ENCODE measurements at regions not wholly inside any gene's neighbourhood (a gene's known extent, or its start where the extent isn't known, plus 50 kb on each side); places are given as distances from the start of the nearest gene placed in this dataset.

- no peak overlapping the region for H3K4me3 ChIP-seq
- peaks cover 15% of the 10 kb centered on the region for H3K27me3 ChIP-seq
- 61 to 84% methylated on average over 10 of the region's 10 CpGs for WGBS, 2 donors (ENCODE audit: low coverage in 1 of 2)
- H3K36me3 ChIP-seq: no peaks in the 10 kb centered on the region
- TF ChIP-seq POLR2A (IDR thresholded peaks at IDR 0.05) (no peak), EP300 (IDR thresholded peaks at IDR 0.05) (no peak), POLR2AphosphoS5 (IDR thresholded peaks at IDR 0.05) (no peak), CTCF (IDR thresholded peaks at IDR 0.05) (no peak)
- no peak for ATAC-seq
- no peaks in the 10 kb centered on the region for H3K4me1 ChIP-seq
- no peaks in the 10 kb centered on the region for H3K9me3 ChIP-seq
- no peak overlapping the region for H3K27ac ChIP-seq
These were observed 98.7 kb downstream of the ERMARD start for GRCh38 chr6:169850154-169850553.

- H3K9me3 ChIP-seq: no peaks in the 10 kb centered on the region
These were observed 98.0 kb downstream of the ERMARD start for GRCh38 chr6:169849396-169849795.

GRCh38 chr6:169848946-169849345 is 97.5 kb downstream of the ERMARD start:
- TF ChIP-seq EP300 (IDR thresholded peaks at IDR 0.05) (no peak), POLR2A (IDR thresholded peaks at IDR 0.05) (no peak), CTCF (IDR thresholded peaks at IDR 0.05) (no peak), POLR2AphosphoS5 (IDR thresholded peaks at IDR 0.05) (no peak)
- Histone ChIP-seq H3K27me3 (peaks cover 19% of the 10 kb centered on the region), H3K4me1 (no peaks in the 10 kb centered on the region), H3K4me3 (no peak overlapping the region), H3K27ac (no peak overlapping the region), H3K9me3 (no peaks in the 10 kb centered on the region), H3K36me3 (no peaks in the 10 kb centered on the region)
- WGBS, 2 donors (ENCODE audit: low coverage in 1 of 2): 90 to 100% methylated on average over 1 to 7 of the region's 13 CpGs
- no peak for ATAC-seq

More at GRCh38 chr6:169849396-169849795, 98.0 kb downstream of the ERMARD start:
- Histone ChIP-seq H3K4me3 (no peak overlapping the region), H3K27me3 (peaks cover 19% of the 10 kb centered on the region), H3K4me1 (no peaks in the 10 kb centered on the region), H3K36me3 (no peaks in the 10 kb centered on the region), H3K27ac (no peak overlapping the region)
- no CpG with 5 or more reads among the region's 14 CpGs for WGBS, 2 donors (ENCODE audit: low coverage in 1 of 2)
- no peak for ATAC-seq
- TF ChIP-seq POLR2AphosphoS5 (IDR thresholded peaks at IDR 0.05) (no peak), EP300 (IDR thresholded peaks at IDR 0.05) (no peak), CTCF (IDR thresholded peaks at IDR 0.05) (no peak), POLR2A (IDR thresholded peaks at IDR 0.05) (no peak)

- Histone ChIP-seq H3K4me3 (no peak overlapping the region), H3K27ac (no peak overlapping the region), H3K4me1 (no peaks in the 10 kb centered on the region), H3K9me3 (no peaks in the 10 kb centered on the region), H3K36me3 (no peaks in the 10 kb centered on the region), H3K27me3 (peaks cover 23% of the 10 kb centered on the region)
- no peak for ATAC-seq
- no peak for TF ChIP-seq POLR2A (IDR thresholded peaks at IDR 0.05)
- no peak for TF ChIP-seq EP300 (IDR thresholded peaks at IDR 0.05)
- no peak for TF ChIP-seq CTCF (IDR thresholded peaks at IDR 0.05)
- TF ChIP-seq POLR2AphosphoS5 (IDR thresholded peaks at IDR 0.05): no peak
- 60 to 86% methylated on average over 2 to 4 of the region's 8 CpGs for WGBS, 2 donors (ENCODE audit: low coverage in 1 of 2)
These were observed 96.5 kb downstream of the ERMARD start for GRCh38 chr6:169847901-169848311.

- no peaks in the 10 kb centered on the region for H3K4me1 ChIP-seq
- no peak overlapping the region for H3K4me3 ChIP-seq
- 40 to 46% methylated on average over 2 to 8 of the region's 12 CpGs for WGBS, 2 donors (ENCODE audit: low coverage in 1 of 2)
- H3K27ac ChIP-seq: no peak overlapping the region
- no peaks in the 10 kb centered on the region for H3K9me3 ChIP-seq
- H3K27me3 ChIP-seq: peaks cover 26% of the 10 kb centered on the region
- no peak for ATAC-seq
- no peaks in the 10 kb centered on the region for H3K36me3 ChIP-seq
- TF ChIP-seq CTCF (IDR thresholded peaks at IDR 0.05): no peak
- TF ChIP-seq EP300 (IDR thresholded peaks at IDR 0.05): no peak
- TF ChIP-seq POLR2AphosphoS5 (IDR thresholded peaks at IDR 0.05): no peak
- TF ChIP-seq POLR2A (IDR thresholded peaks at IDR 0.05): no peak
These were observed 95.8 kb downstream of the ERMARD start for GRCh38 chr6:169847141-169847674.

Data from gastroesophageal sphincter (tissue), 4 donors.